CD4-positive, alpha-beta T cell (primary cell): ENCODE measurements at regions not wholly inside any gene's neighbourhood (a gene's known extent, or its start where the extent isn't known, plus 50 kb on each side); places are given as distances from the start of the nearest gene placed in this dataset.

ENCODE experiments used
- ATAC-seq: fragments of 200-7000 bp; cut with Tn5 transposase; one replicate; pipeline ENCODE4 v1.10.0; 2022; ENCODE audit warnings: mild to moderate bottlenecking; ENCODE audit not compliant: poor library complexity
- CTCF ChIA-PET: fragments of 350-600 bp; sonication (Branson Sonifier 250); formaldehyde crosslinking; loops from one replicate; lab custom pipeline; 2021; ENCODE audit warnings: antibody characterized with exemption, inconsistent platforms; lab: Charles Lee
- POLR2A ChIA-PET: fragments of 350-600 bp; sonication (Branson Sonifier 250); formaldehyde crosslinking; loops from one replicate; lab custom pipeline; 2021; ENCODE audit warnings: antibody characterized with exemption, inconsistent platforms; lab: Charles Lee
- DNase-seq, 14 experiments: peaks; one replicate each; pipeline ENCODE4 v3.0.0-alpha.2; 2013 to 2020; ENCODE audit warnings: mixed read lengths in 2 of 14
- H3K27ac ChIP-seq, 2 donors: one replicate each; pipeline versions ENCODE4 v1.5.1 to v1.7.0; 2013; ENCODE audit warnings: low read length in 2 of 2, low read depth in 1 of 2, mild to moderate bottlenecking in 1 of 2
- H3K27me3 ChIP-seq, 2 experiments: 1 replicate in 1 of 2; 2 replicates in 1 of 2; pipeline versions ENCODE4 v1.6.1 to v1.7.0; 2013; ENCODE audit warnings: low read length in 2 of 2, control low read depth in 1 of 2, mild to moderate bottlenecking in 1 of 2, moderate library complexity in 1 of 2; ENCODE audit not compliant: insufficient read depth in 2 of 2, control insufficient read depth in 1 of 2
- H3K36me3 ChIP-seq: one replicate; pipeline ENCODE4 v1.6.1; 2013; ENCODE audit warnings: low read length, control low read depth; ENCODE audit not compliant: insufficient read depth
- H3K4me1 ChIP-seq: one replicate; pipeline ENCODE4 v1.6.1; 2013; ENCODE audit warnings: low read length, control low read depth; ENCODE audit not compliant: insufficient read depth
- H3K4me3 ChIP-seq: one replicate; pipeline ENCODE4 v1.5.1; 2013; ENCODE audit warnings: mild to moderate bottlenecking, low read length, moderate library complexity
- H3K9me3 ChIP-seq, 2 experiments: 1 replicate in 1 of 2; 2 replicates in 1 of 2; pipeline versions ENCODE4 v1.6.1 to v1.7.0; 2013; ENCODE audit warnings: low read length in 2 of 2, mild to moderate bottlenecking in 2 of 2, control low read depth in 1 of 2, moderate library complexity in 1 of 2; ENCODE audit not compliant: control insufficient read depth in 1 of 2, insufficient read depth in 1 of 2
- H3K27ac Mint-ChIP-seq: one replicate; pipeline ENCODE4 v1.8.0; 2020; ENCODE audit warnings: mixed read lengths
- H3K27me3 Mint-ChIP-seq: one replicate; pipeline ENCODE4 v1.8.0; 2021; ENCODE audit warnings: mixed read lengths
- H3K36me3 Mint-ChIP-seq: one replicate; pipeline ENCODE4 v1.8.0; 2021; ENCODE audit warnings: low read depth, mixed read lengths
- H3K4me1 Mint-ChIP-seq: one replicate; pipeline ENCODE4 v1.8.0; 2021; ENCODE audit warnings: low read depth, mixed read lengths
- H3K4me3 Mint-ChIP-seq: one replicate; pipeline ENCODE4 v1.8.0; 2020; ENCODE audit warnings: mild to moderate bottlenecking, mixed read lengths
- H3K9me3 Mint-ChIP-seq: one replicate; pipeline ENCODE4 v1.8.0; 2020; ENCODE audit warnings: mixed read lengths
- intact Hi-C, 2 experiments: fragments of 100-400 bp; cut with DNase I in 1 of 2; cut with micrococcal nuclease in 1 of 2; formaldehyde crosslinking; loops; one replicate each; pipeline versions ENCODE4 v1.15.1 to v1.9.0; 2023 to 2025; cut with DNase I, micrococcal nuclease
- TF ChIP-seq, protein P1 (sequence below): fragments of 200-600 bp; IDR thresholded peaks from one replicate; pipeline ENCODE4 v1.8.0; 2022; ENCODE audit warnings: antibody characterized with exemption, mild to moderate bottlenecking

DNA sequence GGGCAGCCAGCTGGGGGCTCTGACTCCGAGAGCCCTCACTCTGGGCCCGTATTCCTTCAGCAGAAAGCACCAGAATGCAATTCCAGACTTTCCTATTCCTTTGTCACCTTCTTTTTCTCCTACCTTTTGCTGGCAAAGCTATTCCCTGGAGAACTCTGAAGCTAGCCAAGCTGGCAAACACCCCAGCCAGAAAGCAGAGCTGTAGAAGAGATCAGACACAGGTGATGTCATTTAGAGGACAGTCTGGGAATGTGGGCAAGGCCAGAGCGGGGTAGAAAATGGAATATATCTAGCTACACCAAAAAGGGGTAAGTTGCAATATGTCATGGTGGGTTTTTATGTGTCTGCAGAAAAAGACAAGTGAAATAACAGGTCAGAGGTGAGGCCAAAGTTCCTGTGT lies 205.1 kb downstream of the NXPE2 start:
- H3K27ac Mint-ChIP-seq = no peak overlapping the region
- no peak overlapping the region for H3K4me3 Mint-ChIP-seq
- Histone ChIP-seq H3K27me3 (peaks cover 0 to 5% of the 10 kb centered on the region in 2 experiments), H3K4me1 (no peaks in the 10 kb centered on the region), H3K27ac (no peak overlapping the region), H3K4me3 (no peak overlapping the region), H3K9me3 (no peaks in the 10 kb centered on the region), H3K36me3 (no peaks in the 10 kb centered on the region)
- no peak for ATAC-seq
- H3K4me1 Mint-ChIP-seq = no peaks in the 10 kb centered on the region
- CTCF ChIA-PET = interaction anchor here (1.1 kb wide), 1 partner anchor 66 kb away, joined by 3 read pairs; no protein-coding TSS in a partner anchor
- H3K9me3 Mint-ChIP-seq = peaks cover 3% of the 10 kb centered on the region
- POLR2A ChIA-PET = no interaction called here
- DNase-seq = no peak
- H3K27me3 Mint-ChIP-seq = peaks cover under 1% of the 10 kb centered on the region
- TF ChIP-seq, protein P1, sequence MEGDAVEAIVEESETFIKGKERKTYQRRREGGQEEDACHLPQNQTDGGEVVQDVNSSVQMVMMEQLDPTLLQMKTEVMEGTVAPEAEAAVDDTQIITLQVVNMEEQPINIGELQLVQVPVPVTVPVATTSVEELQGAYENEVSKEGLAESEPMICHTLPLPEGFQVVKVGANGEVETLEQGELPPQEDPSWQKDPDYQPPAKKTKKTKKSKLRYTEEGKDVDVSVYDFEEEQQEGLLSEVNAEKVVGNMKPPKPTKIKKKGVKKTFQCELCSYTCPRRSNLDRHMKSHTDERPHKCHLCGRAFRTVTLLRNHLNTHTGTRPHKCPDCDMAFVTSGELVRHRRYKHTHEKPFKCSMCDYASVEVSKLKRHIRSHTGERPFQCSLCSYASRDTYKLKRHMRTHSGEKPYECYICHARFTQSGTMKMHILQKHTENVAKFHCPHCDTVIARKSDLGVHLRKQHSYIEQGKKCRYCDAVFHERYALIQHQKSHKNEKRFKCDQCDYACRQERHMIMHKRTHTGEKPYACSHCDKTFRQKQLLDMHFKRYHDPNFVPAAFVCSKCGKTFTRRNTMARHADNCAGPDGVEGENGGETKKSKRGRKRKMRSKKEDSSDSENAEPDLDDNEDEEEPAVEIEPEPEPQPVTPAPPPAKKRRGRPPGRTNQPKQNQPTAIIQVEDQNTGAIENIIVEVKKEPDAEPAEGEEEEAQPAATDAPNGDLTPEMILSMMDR = no peak
- H3K36me3 Mint-ChIP-seq = no peaks in the 10 kb centered on the region
- intact Hi-C loops = no loop called here

DNA sequence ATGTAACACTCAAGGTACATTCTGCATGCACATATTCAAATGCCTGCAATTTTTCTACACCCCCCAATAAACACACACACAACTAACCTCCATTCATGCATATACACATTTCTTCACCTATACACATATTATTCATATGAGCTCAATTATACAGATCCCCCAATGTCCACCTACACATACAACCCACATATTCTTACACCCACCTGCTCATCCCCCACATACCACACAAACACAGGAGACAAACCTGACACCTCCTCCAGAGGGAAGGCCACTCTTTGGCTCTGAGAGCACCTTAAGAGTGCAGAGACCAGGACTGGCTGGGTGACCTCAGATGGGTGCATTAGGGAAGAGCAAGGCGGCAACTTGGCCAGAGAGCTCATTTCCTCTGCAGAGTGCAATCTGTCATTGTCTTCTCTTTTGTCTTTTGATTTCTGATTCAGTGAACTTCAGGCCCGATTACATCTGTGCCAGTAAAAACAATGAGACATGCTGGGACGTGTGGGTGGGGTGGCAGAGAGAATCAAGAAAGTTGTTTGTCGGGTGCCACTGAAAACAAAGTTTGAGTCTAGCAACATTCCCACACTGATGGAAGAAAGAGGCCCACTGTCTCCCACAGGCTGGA lies 208.4 kb downstream of the NXPE2 start:
- TF ChIP-seq, protein P1 = no peak
- Histone ChIP-seq H3K4me3 (no peak overlapping the region), H3K27ac (no peak overlapping the region), H3K27me3 (peaks cover 0 to 5% of the 10 kb centered on the region in 2 experiments), H3K9me3 (peaks cover 0 to 3% of the 10 kb centered on the region in 2 experiments), H3K4me1 (no peaks in the 10 kb centered on the region), H3K36me3 (no peaks in the 10 kb centered on the region)
- ChIA-PET CTCF (no interaction called here), POLR2A (no interaction called here)
- Mint-ChIP-seq H3K4me3 (no peak overlapping the region), H3K27ac (no peak overlapping the region), H3K4me1 (no peaks in the 10 kb centered on the region), H3K9me3 (peaks cover 3% of the 10 kb centered on the region), H3K36me3 (no peaks in the 10 kb centered on the region), H3K27me3 (peaks cover 4% of the 10 kb centered on the region)
- ATAC-seq (no peak), DNase-seq (no peak)
- intact Hi-C loops = no loop called here

DNA sequence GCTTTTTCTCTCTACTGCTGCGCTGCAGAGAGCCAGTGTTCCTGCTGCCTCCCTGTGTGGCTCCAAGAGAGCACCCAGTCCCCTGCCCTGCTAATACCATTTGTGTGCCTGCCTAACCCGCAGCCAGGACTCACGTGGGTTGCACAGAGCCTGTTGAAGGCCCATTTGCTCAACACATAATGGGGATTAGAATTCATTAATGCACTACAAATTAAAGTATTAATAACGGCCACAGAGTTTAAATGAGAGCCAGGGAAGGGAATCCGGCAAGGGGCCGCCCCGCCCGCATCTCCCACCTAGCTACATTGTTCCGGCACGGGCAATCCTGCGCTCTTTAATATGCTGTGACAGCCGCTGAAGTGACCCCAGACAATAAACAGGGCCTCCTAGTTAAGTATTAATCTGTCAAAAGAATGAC lies 211.3 kb downstream of the NXPE2 start:
- POLR2A ChIA-PET = no interaction called here
- H3K27ac ChIP-seq = no peak overlapping the region
- no peak overlapping the region for H3K4me3 ChIP-seq
- ATAC-seq (no peak), DNase-seq (no peak)
- Mint-ChIP-seq H3K4me1 (no peaks in the 10 kb centered on the region), H3K4me3 (no peak overlapping the region), H3K27ac (no peak overlapping the region), H3K36me3 (no peaks in the 10 kb centered on the region), H3K9me3 (peaks cover 3% of the 10 kb centered on the region), H3K27me3 (peaks cover 13% of the 10 kb centered on the region)
- peaks cover 0 to 3% of the 10 kb centered on the region in 2 experiments for H3K9me3 ChIP-seq
- TF ChIP-seq, protein P1 = no peak
- CTCF ChIA-PET = no interaction called here
- H3K36me3 ChIP-seq = no peaks in the 10 kb centered on the region
- intact Hi-C loops = no loop called here
- H3K27me3 ChIP-seq = peaks cover 0 to 5% of the 10 kb centered on the region in 2 experiments
- H3K4me1 ChIP-seq = no peaks in the 10 kb centered on the region
